GM19452 (cell line): ENCODE measurements at regions not wholly inside any gene's neighbourhood (a gene's known extent, or its start where the extent isn't known, plus 50 kb on each side); places are given as distances from the start of the nearest gene placed in this dataset.

ENCODE experiments used
- ATAC-seq: cut with Tn5 transposase; IDR thresholded peaks from one replicate; pipeline ENCODE4 v1.9.1; 2021; ENCODE audit not compliant: unreplicated experiment

GRCh38 chr3:194003114-194004057 lies 132.6 kb upstream of the HES1 start:
- ATAC-seq: peak; percentile 65

GRCh38 chr3:194005930-194006501 lies 129.9 kb upstream of the HES1 start:
- no peak for ATAC-seq

DNA sequence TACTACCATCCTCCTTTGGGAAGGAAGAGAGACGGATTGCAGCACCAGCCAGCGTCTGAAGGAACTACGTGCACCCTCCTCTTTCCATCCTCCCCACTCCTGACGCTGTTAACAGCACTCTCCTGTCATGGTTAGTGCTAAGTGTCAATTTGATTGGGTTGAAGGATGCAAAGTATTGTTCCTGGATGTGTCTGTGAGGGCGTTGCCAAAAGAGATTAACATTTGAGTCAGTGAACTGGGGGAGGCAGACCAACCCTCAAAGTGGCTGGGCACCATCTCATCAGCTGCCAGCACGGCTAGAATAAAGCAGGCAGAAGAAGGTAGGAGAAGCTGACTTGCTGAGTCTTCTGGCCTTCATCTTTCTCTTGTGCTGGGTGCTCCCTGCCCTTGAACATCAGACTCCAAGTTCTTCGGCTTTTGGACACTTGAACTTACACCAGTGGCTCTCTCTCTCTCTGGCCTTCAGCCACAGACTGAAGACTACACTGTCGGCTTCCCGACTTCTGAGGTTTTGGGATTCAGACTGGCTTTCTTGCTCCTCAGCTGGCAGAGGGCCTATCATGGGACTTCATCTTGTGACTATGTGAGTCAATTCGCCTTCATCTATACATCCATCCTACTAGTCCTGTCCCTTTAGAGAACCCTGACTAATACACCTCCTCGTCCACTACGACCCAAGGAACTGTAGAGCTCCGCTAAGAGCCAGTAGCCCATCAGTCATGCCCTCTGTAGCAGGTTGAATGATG lies 128.2 kb upstream of the HES1 start:
- ATAC-seq: no peak

DNA sequence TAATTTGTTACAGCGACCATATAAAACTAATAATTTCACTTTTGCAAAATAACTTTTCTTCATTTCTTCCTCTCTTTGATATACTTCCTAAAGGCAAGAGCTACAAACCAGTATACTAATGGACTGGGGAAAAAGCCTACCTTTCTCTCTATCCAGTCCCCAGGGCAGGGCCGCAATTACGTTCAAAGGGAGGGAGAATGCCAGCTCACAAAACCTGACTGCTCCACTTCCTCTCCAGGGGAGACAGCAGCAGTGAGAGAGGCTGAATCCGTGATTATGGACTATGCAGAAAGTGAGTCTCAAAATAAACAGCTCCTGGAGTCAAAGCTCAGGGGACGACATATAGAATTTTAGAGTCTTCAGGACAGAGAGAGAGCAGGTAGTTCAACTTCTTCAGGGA lies 126.9 kb upstream of the HES1 start:
- no peak for ATAC-seq

DNA sequence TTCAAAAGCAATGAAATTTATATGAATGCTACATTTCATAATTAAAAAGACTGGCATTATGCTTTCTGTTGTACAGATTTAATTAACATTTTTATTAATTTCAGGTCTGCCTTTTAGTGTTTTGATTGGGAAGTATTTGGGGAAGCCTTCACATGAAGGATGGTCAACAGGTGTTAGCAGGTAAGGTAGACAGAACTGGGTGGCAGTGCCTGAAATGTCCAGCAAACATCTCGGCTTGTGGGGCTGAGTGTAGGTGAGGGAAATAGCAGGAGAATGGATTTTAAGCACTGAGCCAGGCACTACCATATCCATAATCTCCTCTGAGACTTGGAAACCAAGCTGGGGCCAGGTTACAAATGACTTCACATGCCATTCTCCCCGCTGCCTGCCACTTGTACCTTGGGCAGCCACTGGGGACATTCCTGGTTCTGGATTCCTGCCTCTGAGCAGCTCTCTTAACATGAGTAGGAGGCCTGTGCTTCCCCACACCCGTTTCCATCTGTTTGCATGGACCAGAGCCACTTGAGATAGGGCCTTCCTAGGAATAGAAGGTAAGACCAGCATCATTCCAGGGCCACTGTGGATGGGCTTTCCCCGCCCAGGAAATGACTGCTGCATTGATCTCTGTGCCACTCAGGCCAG lies 125.9 kb upstream of the HES1 start:
- no peak for ATAC-seq

- ATAC-seq: no peak
Measured at GRCh38 chr3:194011807-194012206, 124.1 kb upstream of the HES1 start.

DNA sequence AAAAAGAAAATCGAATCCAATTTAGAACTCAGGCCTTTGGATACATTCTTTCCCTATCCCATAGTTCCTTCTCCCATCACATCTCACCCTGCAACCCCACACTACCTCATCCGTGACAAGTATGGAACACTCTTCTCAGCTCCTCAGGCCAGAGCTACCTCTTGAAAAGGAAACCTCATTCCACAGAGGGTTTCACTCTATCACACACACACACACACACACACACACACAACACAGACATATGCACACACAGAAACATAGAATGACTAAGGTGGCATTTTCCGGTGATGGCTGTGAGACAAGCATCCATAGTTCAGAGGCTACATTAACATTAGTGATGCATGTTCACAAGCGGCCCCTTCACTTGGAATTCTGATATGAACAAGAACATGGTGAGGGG lies 122.0 kb upstream of the HES1 start:
- no peak for ATAC-seq

DNA sequence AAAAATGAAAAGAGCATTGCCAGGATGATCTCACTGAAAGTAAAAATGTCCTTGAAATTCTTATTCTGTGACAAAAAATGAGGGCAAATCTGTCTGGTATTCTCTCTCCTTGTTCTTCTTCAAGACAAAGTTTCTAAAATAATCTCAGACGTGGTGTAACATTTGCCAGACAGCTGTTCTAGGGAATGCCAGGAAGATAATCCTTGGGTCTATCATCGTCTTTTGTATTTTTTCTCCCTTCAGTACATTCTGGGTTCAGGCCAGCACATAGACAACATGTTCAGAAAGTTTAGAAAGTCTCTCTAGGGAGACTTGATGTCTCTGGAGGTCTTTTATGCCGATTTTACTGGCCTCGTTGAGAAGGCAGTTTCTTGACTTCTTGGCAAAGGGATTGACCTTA lies 121.2 kb upstream of the HES1 start:
- no peak for ATAC-seq

GRCh38 chr3:194019398-194020165 lies 116.4 kb upstream of the HES1 start:
- no peak for ATAC-seq

DNA sequence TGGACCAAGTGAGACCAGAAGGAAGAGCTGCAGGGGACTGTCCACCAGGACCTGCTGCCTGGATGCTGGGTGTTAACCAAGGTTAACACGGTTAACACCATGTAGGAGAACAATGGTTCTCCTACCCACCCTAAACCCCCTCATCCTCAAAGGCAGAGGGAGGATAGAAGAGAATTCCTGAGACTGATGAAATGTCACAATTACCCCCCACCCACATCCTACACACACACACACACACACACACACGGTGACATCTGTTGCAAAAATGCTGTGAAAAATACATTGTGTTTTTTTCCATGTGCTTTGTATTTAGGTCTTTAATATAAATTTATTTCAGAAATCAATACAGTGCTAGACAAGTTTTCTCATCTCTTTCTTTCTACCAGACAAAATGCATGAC lies 113.9 kb upstream of the HES1 start:
- ATAC-seq: no peak

- ATAC-seq: no peak
Measured at GRCh38 chr3:194022816-194023215, 113.1 kb upstream of the HES1 start.

DNA sequence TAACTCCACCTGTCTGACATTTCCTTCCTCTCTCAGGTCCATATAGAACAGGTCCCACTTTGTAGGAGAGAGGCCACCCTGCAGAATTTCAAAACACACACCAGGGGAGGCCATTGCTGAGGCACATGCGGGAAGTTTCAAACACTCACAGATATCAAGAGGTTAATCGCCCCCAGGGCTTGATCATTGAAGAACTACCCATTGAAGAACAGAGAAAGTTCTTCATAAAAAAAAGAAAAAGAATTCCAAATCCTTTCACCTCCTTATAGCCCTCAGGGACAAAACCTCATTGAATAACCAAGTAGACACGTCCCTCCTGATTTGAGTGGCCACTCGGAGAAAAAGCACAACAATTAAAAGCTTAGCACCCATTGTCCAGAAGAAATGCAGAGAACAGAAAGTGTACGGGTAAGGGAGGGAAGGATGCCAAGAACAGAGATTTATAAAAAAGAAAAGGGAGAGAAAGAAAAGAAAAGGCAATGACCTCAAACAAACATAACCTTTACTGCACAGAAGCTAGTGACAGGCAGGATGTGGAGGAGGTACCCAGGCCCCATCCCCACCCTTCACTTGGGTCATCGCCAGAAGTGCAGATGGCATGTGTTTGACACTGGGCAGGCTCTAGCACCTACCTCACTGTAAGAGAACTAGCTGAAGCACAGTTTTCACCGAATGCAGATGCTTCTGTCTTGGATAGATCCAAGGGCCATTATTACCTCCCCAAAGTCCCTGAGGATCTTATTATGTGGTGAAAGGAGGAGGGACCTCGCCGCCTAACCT lies 112.3 kb upstream of the HES1 start:
- no peak for ATAC-seq

GRCh38 chr3:194025119-194025518 lies 110.8 kb upstream of the HES1 start:
- ATAC-seq: no peak

DNA sequence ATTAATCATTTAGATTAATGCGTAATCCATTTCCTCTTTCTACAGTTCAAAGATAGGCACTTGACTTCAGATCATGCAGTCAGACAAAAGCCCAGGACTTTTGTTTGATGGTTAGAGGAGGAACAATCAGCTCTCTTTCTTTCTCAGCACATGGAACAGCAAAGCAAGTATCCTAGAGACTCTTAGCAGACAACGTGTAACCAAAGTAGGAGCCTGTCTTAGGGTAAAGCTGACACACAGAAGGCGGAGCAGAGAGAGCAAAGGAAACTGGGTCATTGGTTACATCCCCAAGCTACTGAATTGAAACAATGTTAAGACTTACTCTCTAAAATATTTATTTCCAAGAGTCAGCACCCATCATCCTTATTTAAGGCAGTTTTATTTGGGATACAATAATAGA lies 110.0 kb upstream of the HES1 start:
- ATAC-seq: no peak

DNA sequence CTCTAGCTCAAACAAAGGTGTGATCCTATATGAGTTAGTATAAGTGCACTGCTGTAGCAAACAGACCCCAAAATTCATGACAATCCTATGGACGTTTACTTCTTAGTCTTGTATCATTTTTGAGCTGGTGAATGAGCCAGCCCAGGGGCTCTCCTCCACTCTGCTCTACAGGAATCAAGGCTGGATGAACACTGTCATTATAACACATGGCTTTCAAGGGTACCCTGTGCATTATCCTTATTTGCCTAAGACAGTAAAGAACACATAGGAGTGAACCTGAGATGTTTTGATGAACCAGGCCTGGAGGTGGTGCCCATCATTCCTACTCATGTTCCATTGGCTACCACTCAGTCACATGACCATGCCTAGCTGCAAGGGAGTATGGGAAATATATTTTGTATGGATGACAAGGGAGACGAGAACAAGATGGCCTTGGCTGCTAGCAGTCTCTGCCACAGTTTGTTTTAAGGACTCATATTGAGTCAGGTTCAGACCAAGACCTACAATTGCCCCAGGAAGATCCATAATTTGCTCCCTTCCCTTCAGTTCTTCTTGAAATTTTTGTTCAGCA lies 107.4 kb upstream of the HES1 start:
- no peak for ATAC-seq

- ATAC-seq: no peak
Measured at GRCh38 chr3:194029846-194030245, 106.1 kb upstream of the HES1 start.

- no peak for ATAC-seq
Measured at GRCh38 chr3:194030372-194030771, 105.6 kb upstream of the HES1 start.

DNA sequence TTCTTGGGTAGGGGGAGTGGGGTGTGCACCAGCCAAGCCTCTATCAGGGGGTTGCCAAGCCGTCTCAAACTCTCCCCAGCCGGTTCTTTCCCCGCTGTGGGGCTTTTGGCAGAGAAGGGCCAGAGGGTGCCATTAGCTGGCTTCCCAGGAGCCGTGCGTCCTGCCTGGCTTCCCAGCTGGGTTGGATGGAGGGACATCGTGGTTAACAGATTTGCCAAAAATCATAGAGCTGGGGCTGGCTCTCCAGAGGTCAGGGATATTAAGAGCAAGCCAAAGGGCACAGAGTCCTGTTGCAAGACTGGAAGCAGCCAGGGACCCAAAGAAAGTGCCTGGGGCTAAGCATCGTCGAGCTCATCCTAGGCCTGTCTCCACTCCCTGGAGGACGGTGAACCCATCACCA lies 104.6 kb upstream of the HES1 start:
- no peak for ATAC-seq

- ATAC-seq: no peak
Measured at GRCh38 chr3:194031867-194032635, 103.9 kb upstream of the HES1 start.
